ENCODE measurements at regions not wholly inside any gene's neighbourhood (a gene's known extent, or its start where the extent isn't known, plus 50 kb on each side); places are given as distances from the start of the nearest gene placed in this dataset.
"Not testable (repeated sequence)": the region's sequence is repeated elsewhere in the genome, so short reads cannot be mapped to it uniquely, and the experiment has no call there.

- Histone ChIP-seq H3K4me1 (ENCODE audit: control insufficient read depth, insufficient read depth, low read length) (no peaks in the 10 kb centered on the region), H3K4me3 (ENCODE audit: low read length) (no peak overlapping the region), H3K27ac (ENCODE audit: low read length) (no peak overlapping the region), H3K27me3 (ENCODE audit: control insufficient read depth, insufficient read depth, low read length) (no peaks in the 10 kb centered on the region), H3K9me3 (replicated peaks; ENCODE audit: control insufficient read depth, low read depth, low read length) (no peaks in the 10 kb centered on the region), H3K36me3 (ENCODE audit: control insufficient read depth, insufficient read depth, low read length) (no peaks in the 10 kb centered on the region)
- DNase-seq: no peak
These were observed 318.8 kb upstream of the SGCG start for GRCh38 chr13:22861958-22862466.

GRCh38 chr13:22862478-22862877, 318.3 kb upstream of the SGCG start:
- Histone ChIP-seq H3K36me3 (ENCODE audit: control insufficient read depth, insufficient read depth, low read length) (no peaks in the 10 kb centered on the region), H3K27ac (ENCODE audit: low read length) (no peak overlapping the region), H3K4me3 (ENCODE audit: low read length) (no peak overlapping the region), H3K9me3 (replicated peaks; ENCODE audit: control insufficient read depth, low read depth, low read length) (no peaks in the 10 kb centered on the region), H3K4me1 (ENCODE audit: control insufficient read depth, insufficient read depth, low read length) (no peaks in the 10 kb centered on the region), H3K27me3 (ENCODE audit: control insufficient read depth, insufficient read depth, low read length) (no peaks in the 10 kb centered on the region)
- peak; percentile 89 for DNase-seq

GRCh38 chr13:22866221-22866620, 314.6 kb upstream of the SGCG start:
- H3K4me1 ChIP-seq (ENCODE audit: control insufficient read depth, insufficient read depth, low read length): no peaks in the 10 kb centered on the region
- no peak for DNase-seq
- H3K27ac ChIP-seq (ENCODE audit: low read length): no peak overlapping the region
- 92% methylated on average over 2 of the region's 9 CpGs for WGBS (ENCODE audit: insufficient coverage)
- H3K36me3 ChIP-seq (ENCODE audit: control insufficient read depth, insufficient read depth, low read length): no peaks in the 10 kb centered on the region
- H3K9me3 ChIP-seq (replicated peaks; ENCODE audit: control insufficient read depth, low read depth, low read length): no peaks in the 10 kb centered on the region
- no peaks in the 10 kb centered on the region for H3K27me3 ChIP-seq (ENCODE audit: control insufficient read depth, insufficient read depth, low read length)
- H3K4me3 ChIP-seq (ENCODE audit: low read length): no peak overlapping the region

- H3K27me3 ChIP-seq (ENCODE audit: control insufficient read depth, insufficient read depth, low read length): no peaks in the 10 kb centered on the region
- 100% methylated on average over 1 of the region's 2 CpGs for WGBS (ENCODE audit: insufficient coverage)
These were observed 309.5 kb upstream of the SGCG start for GRCh38 chr13:22871231-22871630.

GRCh38 chr13:22874839-22875238, 305.9 kb upstream of the SGCG start:
- Histone ChIP-seq H3K36me3 (ENCODE audit: control insufficient read depth, insufficient read depth, low read length) (no peaks in the 10 kb centered on the region), H3K4me1 (ENCODE audit: control insufficient read depth, insufficient read depth, low read length) (no peaks in the 10 kb centered on the region), H3K9me3 (replicated peaks; ENCODE audit: control insufficient read depth, low read depth, low read length) (no peaks in the 10 kb centered on the region), H3K27me3 (ENCODE audit: control insufficient read depth, insufficient read depth, low read length) (no peaks in the 10 kb centered on the region), H3K4me3 (ENCODE audit: low read length) (no peak overlapping the region), H3K27ac (ENCODE audit: low read length) (no peak overlapping the region)
- peak; percentile 58 for DNase-seq
- WGBS (ENCODE audit: insufficient coverage): no CpG with 5 or more reads among the region's 1 CpG

More at GRCh38 chr13:22871231-22871630, 309.5 kb upstream of the SGCG start:
- Histone ChIP-seq H3K27ac (ENCODE audit: low read length) (no peak overlapping the region), H3K4me1 (ENCODE audit: control insufficient read depth, insufficient read depth, low read length) (no peaks in the 10 kb centered on the region), H3K9me3 (replicated peaks; ENCODE audit: control insufficient read depth, low read depth, low read length) (no peaks in the 10 kb centered on the region), H3K36me3 (ENCODE audit: control insufficient read depth, insufficient read depth, low read length) (no peaks in the 10 kb centered on the region), H3K4me3 (ENCODE audit: low read length) (no peak overlapping the region)
- no peak for DNase-seq

- H3K27ac ChIP-seq (ENCODE audit: low read length): no peak overlapping the region
- no CpG with 5 or more reads among the region's 4 CpGs for WGBS (ENCODE audit: insufficient coverage)
- no peak for DNase-seq
- H3K36me3 ChIP-seq (ENCODE audit: control insufficient read depth, insufficient read depth, low read length): no peaks in the 10 kb centered on the region
- no peak overlapping the region for H3K4me3 ChIP-seq (ENCODE audit: low read length)
- no peaks in the 10 kb centered on the region for H3K27me3 ChIP-seq (ENCODE audit: control insufficient read depth, insufficient read depth, low read length)
- no peaks in the 10 kb centered on the region for H3K4me1 ChIP-seq (ENCODE audit: control insufficient read depth, insufficient read depth, low read length)
- H3K9me3 ChIP-seq (replicated peaks; ENCODE audit: control insufficient read depth, low read depth, low read length): no peaks in the 10 kb centered on the region
These were observed 303.4 kb upstream of the SGCG start for GRCh38 chr13:22877421-22877820.

- Histone ChIP-seq H3K4me1 (ENCODE audit: control insufficient read depth, insufficient read depth, low read length) (no peaks in the 10 kb centered on the region), H3K27me3 (ENCODE audit: control insufficient read depth, insufficient read depth, low read length) (no peaks in the 10 kb centered on the region), H3K9me3 (replicated peaks; ENCODE audit: control insufficient read depth, low read depth, low read length) (no peaks in the 10 kb centered on the region), H3K4me3 (ENCODE audit: low read length) (no peak overlapping the region), H3K36me3 (ENCODE audit: control insufficient read depth, insufficient read depth, low read length) (no peaks in the 10 kb centered on the region), H3K27ac (ENCODE audit: low read length) (no peak overlapping the region)
- WGBS (ENCODE audit: insufficient coverage): 78% methylated on average over 3 of the region's 10 CpGs
- DNase-seq: no peak
These were observed 299.7 kb upstream of the SGCG start for GRCh38 chr13:22880741-22881720.

- H3K4me1 ChIP-seq (ENCODE audit: control insufficient read depth, insufficient read depth, low read length); H3K4me3 ChIP-seq (ENCODE audit: low read length); H3K9me3 ChIP-seq (replicated peaks; ENCODE audit: control insufficient read depth, low read depth, low read length); H3K36me3 ChIP-seq (ENCODE audit: control insufficient read depth, insufficient read depth, low read length); H3K27me3 ChIP-seq (ENCODE audit: control insufficient read depth, insufficient read depth, low read length); DNase-seq; H3K27ac ChIP-seq (ENCODE audit: low read length): not testable (repeated sequence)
- WGBS (ENCODE audit: insufficient coverage): 80% methylated on average over 5 of the region's 9 CpGs
These were observed 298.8 kb upstream of the SGCG start for GRCh38 chr13:22881721-22882608.

GRCh38 chr13:22883262-22883840, 297.4 kb upstream of the SGCG start:
- H3K9me3 ChIP-seq (replicated peaks; ENCODE audit: control insufficient read depth, low read depth, low read length): no peaks in the 10 kb centered on the region
- H3K27ac ChIP-seq (ENCODE audit: low read length): no peak overlapping the region
- 93% methylated on average over 3 of the region's 7 CpGs for WGBS (ENCODE audit: insufficient coverage)
- H3K27me3 ChIP-seq (ENCODE audit: control insufficient read depth, insufficient read depth, low read length): no peaks in the 10 kb centered on the region
- no peaks in the 10 kb centered on the region for H3K36me3 ChIP-seq (ENCODE audit: control insufficient read depth, insufficient read depth, low read length)
- DNase-seq: no peak
- no peaks in the 10 kb centered on the region for H3K4me1 ChIP-seq (ENCODE audit: control insufficient read depth, insufficient read depth, low read length)
- H3K4me3 ChIP-seq (ENCODE audit: low read length): no peak overlapping the region

- Histone ChIP-seq H3K27ac (ENCODE audit: low read length) (no peak overlapping the region), H3K4me3 (ENCODE audit: low read length) (no peak overlapping the region)
- 83% methylated on average over 17 of the region's 17 CpGs for WGBS (ENCODE audit: insufficient coverage)
These were observed 296.8 kb upstream of the SGCG start for GRCh38 chr13:22883956-22884355.

More at GRCh38 chr13:22883956-22884355, 296.8 kb upstream of the SGCG start:
- Histone ChIP-seq H3K36me3 (ENCODE audit: control insufficient read depth, insufficient read depth, low read length) (no peaks in the 10 kb centered on the region), H3K4me1 (ENCODE audit: control insufficient read depth, insufficient read depth, low read length) (no peaks in the 10 kb centered on the region), H3K9me3 (replicated peaks; ENCODE audit: control insufficient read depth, low read depth, low read length) (no peaks in the 10 kb centered on the region), H3K27me3 (ENCODE audit: control insufficient read depth, insufficient read depth, low read length) (no peaks in the 10 kb centered on the region)
- no peak for DNase-seq

Measured in muscle of leg (tissue), 3 donors.